HG03064 (cell line): ENCODE measurements at regions not wholly inside any gene's neighbourhood (a gene's known extent, or its start where the extent isn't known, plus 50 kb on each side); places are given as distances from the start of the nearest gene placed in this dataset.

Source experiments
- ATAC-seq: cut with Tn5 transposase; IDR thresholded peaks from one replicate; pipeline ENCODE4 v1.9.1; 2021; ENCODE audit warnings: low read depth; ENCODE audit not compliant: unreplicated experiment

GRCh38 chr5:119878712-119879111 lies 249.4 kb downstream of the FAM170A start:
- ATAC-seq: no peak

GRCh38 chr5:119879446-119879845 lies 250.1 kb downstream of the FAM170A start:
- no peak for ATAC-seq

GRCh38 chr5:119895066-119895465 lies 265.7 kb downstream of the FAM170A start:
- ATAC-seq: no peak

- no peak for ATAC-seq
Observed at GRCh38 chr5:119896826-119897536, 267.6 kb downstream of the FAM170A start.

- ATAC-seq: no peak
Observed at GRCh38 chr5:119897537-119898370, 268.4 kb downstream of the FAM170A start.

- ATAC-seq: no peak
Observed at GRCh38 chr5:119899981-119900380, 270.6 kb downstream of the FAM170A start.

GRCh38 chr5:119902593-119902992 lies 273.2 kb downstream of the FAM170A start:
- no peak for ATAC-seq

GRCh38 chr5:119913425-119913824 lies 284.1 kb downstream of the FAM170A start:
- no peak for ATAC-seq

GRCh38 chr5:119919279-119919678 lies 289.9 kb downstream of the FAM170A start:
- no peak for ATAC-seq

GRCh38 chr5:119926301-119926700 lies 296.9 kb downstream of the FAM170A start:
- no peak for ATAC-seq

- no peak for ATAC-seq
Observed at GRCh38 chr5:119928974-119929373, 299.6 kb downstream of the FAM170A start.

GRCh38 chr5:119930490-119930889 lies 301.1 kb downstream of the FAM170A start:
- no peak for ATAC-seq

- ATAC-seq: no peak
Observed at GRCh38 chr5:119943148-119943547, 313.8 kb downstream of the FAM170A start.

GRCh38 chr5:119945691-119946090 lies 316.3 kb downstream of the FAM170A start:
- ATAC-seq: no peak

GRCh38 chr5:119948162-119948561 lies 318.8 kb downstream of the FAM170A start:
- ATAC-seq: no peak

- no peak for ATAC-seq
Observed at GRCh38 chr5:119949426-119949999, 320.2 kb downstream of the FAM170A start.

GRCh38 chr5:119951330-119951934 lies 322.1 kb downstream of the FAM170A start:
- ATAC-seq: no peak

- no peak for ATAC-seq
Observed at GRCh38 chr5:119953474-119953873, 324.1 kb downstream of the FAM170A start.

- no peak for ATAC-seq
Observed at GRCh38 chr5:119954106-119954505, 324.7 kb downstream of the FAM170A start.

GRCh38 chr5:119961993-119962392 lies 332.6 kb downstream of the FAM170A start:
- no peak for ATAC-seq

- no peak for ATAC-seq
Observed at GRCh38 chr5:119966028-119966427, 336.7 kb downstream of the FAM170A start.
